HG02588 (cell line): ENCODE measurements at regions not wholly inside any gene's neighbourhood (a gene's known extent, or its start where the extent isn't known, plus 50 kb on each side); places are given as distances from the start of the nearest gene placed in this dataset.

Experiments
- ATAC-seq: cut with Tn5 transposase; IDR thresholded peaks from one replicate; pipeline ENCODE4 v1.9.1; 2021; ENCODE audit warnings: mild to moderate bottlenecking, moderate library complexity; ENCODE audit not compliant: unreplicated experiment

- no peak for ATAC-seq
Observed at GRCh38 chr13:70430256-70430655, 322.0 kb upstream of the KLHL1 start.

GRCh38 chr13:70424928-70425327, 316.7 kb upstream of the KLHL1 start:
- no peak for ATAC-seq

GRCh38 chr13:70424428-70424827, 316.2 kb upstream of the KLHL1 start:
- ATAC-seq = no peak

GRCh38 chr13:70415136-70415535, 306.9 kb upstream of the KLHL1 start:
- no peak for ATAC-seq

- no peak for ATAC-seq
Observed at GRCh38 chr13:70408865-70409264, 300.6 kb upstream of the KLHL1 start.

GRCh38 chr13:70407486-70407885, 299.2 kb upstream of the KLHL1 start:
- no peak for ATAC-seq

GRCh38 chr13:70405266-70405665, 297.0 kb upstream of the KLHL1 start:
- no peak for ATAC-seq

- ATAC-seq = no peak
Observed at GRCh38 chr13:70394031-70394548, 285.8 kb upstream of the KLHL1 start.

GRCh38 chr13:70391678-70392077, 283.4 kb upstream of the KLHL1 start:
- ATAC-seq = no peak

- no peak for ATAC-seq
Observed at GRCh38 chr13:70390968-70391367, 282.7 kb upstream of the KLHL1 start.

- ATAC-seq = no peak
Observed at GRCh38 chr13:70390064-70390463, 281.8 kb upstream of the KLHL1 start.

GRCh38 chr13:70388935-70389334, 280.7 kb upstream of the KLHL1 start:
- ATAC-seq = no peak

- no peak for ATAC-seq
Observed at GRCh38 chr13:70386919-70387318, 278.7 kb upstream of the KLHL1 start.

- ATAC-seq = no peak
Observed at GRCh38 chr13:70385852-70386251, 277.6 kb upstream of the KLHL1 start.

- ATAC-seq = no peak
Observed at GRCh38 chr13:70384156-70384555, 275.9 kb upstream of the KLHL1 start.

- ATAC-seq = no peak
Observed at GRCh38 chr13:70380809-70381208, 272.6 kb upstream of the KLHL1 start.

GRCh38 chr13:70375718-70376117, 267.5 kb upstream of the KLHL1 start:
- ATAC-seq = no peak

GRCh38 chr13:70370924-70371323, 262.7 kb upstream of the KLHL1 start:
- no peak for ATAC-seq

- ATAC-seq = no peak
Observed at GRCh38 chr13:70366720-70367119, 258.5 kb upstream of the KLHL1 start.

- ATAC-seq = no peak
Observed at GRCh38 chr13:70363991-70364390, 255.7 kb upstream of the KLHL1 start.

- ATAC-seq = no peak
Observed at GRCh38 chr13:70362820-70363570, 254.7 kb upstream of the KLHL1 start.

GRCh38 chr13:70357031-70357430, 248.8 kb upstream of the KLHL1 start:
- no peak for ATAC-seq

GRCh38 chr13:70353096-70353495, 244.8 kb upstream of the KLHL1 start:
- ATAC-seq = no peak
